ENCODE measurements at regions not wholly inside any gene's neighbourhood (a gene's known extent, or its start where the extent isn't known, plus 50 kb on each side); places are given as distances from the start of the nearest gene placed in this dataset.

DNA sequence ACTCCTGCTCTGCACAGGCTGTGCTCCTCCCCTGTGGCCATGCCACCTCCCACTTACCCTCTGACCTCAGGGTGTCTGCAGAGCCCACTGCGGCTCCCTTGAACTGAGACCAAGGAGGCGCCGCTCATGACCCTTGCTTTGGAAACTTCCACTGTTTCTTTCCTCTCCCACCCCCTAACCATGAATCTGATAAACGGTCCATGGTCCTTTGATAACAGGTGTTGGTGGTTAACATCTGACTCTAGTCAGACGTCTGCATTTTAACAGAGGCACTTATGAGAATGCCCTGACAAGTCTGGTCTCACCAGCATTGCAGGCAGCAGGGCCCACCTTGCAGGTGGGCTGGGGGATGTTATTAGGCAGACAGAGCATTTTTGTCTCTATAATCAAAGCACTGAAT lies 113.6 kb upstream of the APCDD1 start:
- TF ChIP-seq, protein P1, sequence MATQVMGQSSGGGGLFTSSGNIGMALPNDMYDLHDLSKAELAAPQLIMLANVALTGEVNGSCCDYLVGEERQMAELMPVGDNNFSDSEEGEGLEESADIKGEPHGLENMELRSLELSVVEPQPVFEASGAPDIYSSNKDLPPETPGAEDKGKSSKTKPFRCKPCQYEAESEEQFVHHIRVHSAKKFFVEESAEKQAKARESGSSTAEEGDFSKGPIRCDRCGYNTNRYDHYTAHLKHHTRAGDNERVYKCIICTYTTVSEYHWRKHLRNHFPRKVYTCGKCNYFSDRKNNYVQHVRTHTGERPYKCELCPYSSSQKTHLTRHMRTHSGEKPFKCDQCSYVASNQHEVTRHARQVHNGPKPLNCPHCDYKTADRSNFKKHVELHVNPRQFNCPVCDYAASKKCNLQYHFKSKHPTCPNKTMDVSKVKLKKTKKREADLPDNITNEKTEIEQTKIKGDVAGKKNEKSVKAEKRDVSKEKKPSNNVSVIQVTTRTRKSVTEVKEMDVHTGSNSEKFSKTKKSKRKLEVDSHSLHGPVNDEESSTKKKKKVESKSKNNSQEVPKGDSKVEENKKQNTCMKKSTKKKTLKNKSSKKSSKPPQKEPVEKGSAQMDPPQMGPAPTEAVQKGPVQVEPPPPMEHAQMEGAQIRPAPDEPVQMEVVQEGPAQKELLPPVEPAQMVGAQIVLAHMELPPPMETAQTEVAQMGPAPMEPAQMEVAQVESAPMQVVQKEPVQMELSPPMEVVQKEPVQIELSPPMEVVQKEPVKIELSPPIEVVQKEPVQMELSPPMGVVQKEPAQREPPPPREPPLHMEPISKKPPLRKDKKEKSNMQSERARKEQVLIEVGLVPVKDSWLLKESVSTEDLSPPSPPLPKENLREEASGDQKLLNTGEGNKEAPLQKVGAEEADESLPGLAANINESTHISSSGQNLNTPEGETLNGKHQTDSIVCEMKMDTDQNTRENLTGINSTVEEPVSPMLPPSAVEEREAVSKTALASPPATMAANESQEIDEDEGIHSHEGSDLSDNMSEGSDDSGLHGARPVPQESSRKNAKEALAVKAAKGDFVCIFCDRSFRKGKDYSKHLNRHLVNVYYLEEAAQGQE (IDR thresholded peaks at IDR 0.05; ENCODE audit: insufficient read depth in 1 of 2, low read depth in 2 of 2, low read length in 1 of 2), result no peak
- TF ChIP-seq SIN3A (IDR thresholded peaks at IDR 0.05; ENCODE audit: borderline replicate concordance, insufficient read depth, low read depth, low read length), result no peak
- TF ChIP-seq, protein P2, sequence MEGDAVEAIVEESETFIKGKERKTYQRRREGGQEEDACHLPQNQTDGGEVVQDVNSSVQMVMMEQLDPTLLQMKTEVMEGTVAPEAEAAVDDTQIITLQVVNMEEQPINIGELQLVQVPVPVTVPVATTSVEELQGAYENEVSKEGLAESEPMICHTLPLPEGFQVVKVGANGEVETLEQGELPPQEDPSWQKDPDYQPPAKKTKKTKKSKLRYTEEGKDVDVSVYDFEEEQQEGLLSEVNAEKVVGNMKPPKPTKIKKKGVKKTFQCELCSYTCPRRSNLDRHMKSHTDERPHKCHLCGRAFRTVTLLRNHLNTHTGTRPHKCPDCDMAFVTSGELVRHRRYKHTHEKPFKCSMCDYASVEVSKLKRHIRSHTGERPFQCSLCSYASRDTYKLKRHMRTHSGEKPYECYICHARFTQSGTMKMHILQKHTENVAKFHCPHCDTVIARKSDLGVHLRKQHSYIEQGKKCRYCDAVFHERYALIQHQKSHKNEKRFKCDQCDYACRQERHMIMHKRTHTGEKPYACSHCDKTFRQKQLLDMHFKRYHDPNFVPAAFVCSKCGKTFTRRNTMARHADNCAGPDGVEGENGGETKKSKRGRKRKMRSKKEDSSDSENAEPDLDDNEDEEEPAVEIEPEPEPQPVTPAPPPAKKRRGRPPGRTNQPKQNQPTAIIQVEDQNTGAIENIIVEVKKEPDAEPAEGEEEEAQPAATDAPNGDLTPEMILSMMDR (IDR thresholded peaks at IDR 0.05), result no peak
- TF ChIP-seq TCF7L2 (IDR thresholded peaks at IDR 0.05; ENCODE audit: low read depth, low read length), result no peak
- TF ChIP-seq POLR2AphosphoS5 (IDR thresholded peaks at IDR 0.05; ENCODE audit: low read depth, low read length), result no peak
- in situ Hi-C loops (cut with HindIII; ENCODE audit: low pct_unique_long_range_greater_than_20kb, low sequenced_read_pairs), result no loop called here
- Histone ChIP-seq H3K27ac (ENCODE audit: low read length) (no peak overlapping the region), H3K4me3 (ENCODE audit: low read depth in 2 of 2, low read length in 2 of 2) (no peak overlapping the region), H3K9me3 (ENCODE audit: control insufficient read depth, insufficient read depth, low read depth, low read length) (no peaks in the 10 kb centered on the region), H3K36me3 (ENCODE audit: control insufficient read depth, insufficient read depth, low read length) (no peaks in the 10 kb centered on the region), H3K27me3 (ENCODE audit: control insufficient read depth, insufficient read depth, low read length) (peaks cover 2% of the 10 kb centered on the region; the same call in 1 of the 2 replicates), H3K4me1 (ENCODE audit: control insufficient read depth, insufficient read depth, low read length) (no peaks in the 10 kb centered on the region)
- DNase-seq (ENCODE audit: low read depth, low spot score), result no peak
- no TSS peak for BruUV-seq (replicated peaks)
- CTCF ChIA-PET, result no interaction called here
- intact Hi-C loops (cut with micrococcal nuclease; ENCODE audit: unreplicated experiment), result no loop called here
- POLR2A ChIA-PET, result no interaction called here
- ATAC-seq, result no peak

DNA sequence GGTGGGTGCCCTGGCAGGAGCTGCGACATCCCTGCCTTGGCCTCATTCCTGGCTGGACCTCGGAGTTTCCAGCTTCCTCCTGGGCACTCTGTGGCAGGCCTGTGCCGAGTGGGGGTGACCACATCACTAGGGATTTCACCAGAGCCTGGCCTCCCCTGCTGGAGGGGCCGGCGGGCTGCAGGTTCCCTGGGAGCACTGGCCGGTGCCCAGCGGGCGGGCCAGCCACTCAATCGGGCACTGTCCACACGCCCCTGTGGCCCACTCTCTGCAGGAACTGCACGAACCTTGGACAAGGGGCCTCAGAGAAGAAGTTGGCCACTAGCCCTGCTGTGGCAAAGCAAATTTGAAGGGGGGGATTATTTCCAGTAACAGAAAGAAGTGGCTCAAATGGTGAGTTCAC lies 110.7 kb upstream of the APCDD1 start:
- no peaks in the 10 kb centered on the region for H3K36me3 ChIP-seq (ENCODE audit: control insufficient read depth, insufficient read depth, low read length)
- DNase-seq (ENCODE audit: low read depth, low spot score) (no peak), ATAC-seq (no peak)
- intact Hi-C loops (cut with micrococcal nuclease; ENCODE audit: unreplicated experiment), result no loop called here
- TF ChIP-seq TCF7L2 (IDR thresholded peaks at IDR 0.05; ENCODE audit: low read depth, low read length) (no peak), SIN3A (IDR thresholded peaks at IDR 0.05; ENCODE audit: borderline replicate concordance, insufficient read depth, low read depth, low read length) (no peak)
- H3K4me3 ChIP-seq (ENCODE audit: low read depth in 2 of 2, low read length in 2 of 2), result no peak overlapping the region
- in situ Hi-C loops (cut with HindIII; ENCODE audit: low pct_unique_long_range_greater_than_20kb, low sequenced_read_pairs), result no loop called here
- no peaks in the 10 kb centered on the region for H3K9me3 ChIP-seq (ENCODE audit: control insufficient read depth, insufficient read depth, low read depth, low read length)
- no peaks in the 10 kb centered on the region for H3K4me1 ChIP-seq (ENCODE audit: control insufficient read depth, insufficient read depth, low read length)
- ChIA-PET POLR2A (no interaction called here), CTCF (no interaction called here)
- BruUV-seq (replicated peaks), result no TSS peak
- no peaks in the 10 kb centered on the region for H3K27me3 ChIP-seq (ENCODE audit: control insufficient read depth, insufficient read depth, low read length)
- no peak overlapping the region for H3K27ac ChIP-seq (ENCODE audit: low read length)

DNA sequence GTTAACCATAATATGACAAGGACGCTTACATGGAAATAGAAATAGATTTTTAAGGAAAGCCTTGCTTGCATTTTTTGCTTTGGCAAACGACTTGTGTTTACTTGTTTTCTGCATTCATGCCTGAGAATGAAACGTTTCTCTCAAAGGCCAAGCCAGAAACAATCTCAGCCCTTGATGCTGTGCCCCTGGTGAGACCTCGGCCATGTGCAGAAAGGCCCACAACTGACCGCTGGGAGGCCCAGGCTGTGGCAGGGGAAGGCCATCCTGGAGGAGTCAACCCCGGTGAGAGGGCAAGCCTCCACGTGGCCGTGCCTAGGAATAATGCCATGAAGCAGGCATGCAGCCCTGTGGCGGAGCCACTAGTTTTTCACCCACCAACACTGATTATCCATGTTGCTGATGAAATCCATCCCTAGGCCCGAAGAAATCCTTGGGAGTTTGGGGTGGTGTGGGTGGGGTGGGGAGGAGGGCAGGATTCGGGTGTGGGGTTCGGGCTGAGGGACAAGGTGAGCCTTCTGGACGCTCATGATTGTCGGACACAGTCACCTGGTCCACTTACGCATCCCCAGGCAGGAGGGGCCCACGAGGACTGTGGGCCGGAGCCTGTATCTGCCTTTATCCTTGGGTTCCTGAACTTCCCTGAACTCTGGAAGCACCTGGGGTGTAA lies 107.6 kb upstream of the APCDD1 start:
- no peaks in the 10 kb centered on the region for H3K27me3 ChIP-seq (ENCODE audit: control insufficient read depth, insufficient read depth, low read length)
- no peaks in the 10 kb centered on the region for H3K4me1 ChIP-seq (ENCODE audit: control insufficient read depth, insufficient read depth, low read length)
- BruUV-seq (replicated peaks), result no TSS peak
- no peaks in the 10 kb centered on the region for H3K36me3 ChIP-seq (ENCODE audit: control insufficient read depth, insufficient read depth, low read length)
- ChIA-PET CTCF (no interaction called here), POLR2A (no interaction called here)
- in situ Hi-C loops (cut with HindIII; ENCODE audit: low pct_unique_long_range_greater_than_20kb, low sequenced_read_pairs), result no loop called here
- TF ChIP-seq SIN3A (IDR thresholded peaks at IDR 0.05; ENCODE audit: borderline replicate concordance, insufficient read depth, low read depth, low read length), result no peak
- TF ChIP-seq TCF7L2 (IDR thresholded peaks at IDR 0.05; ENCODE audit: low read depth, low read length), result no peak
- TF ChIP-seq, protein P1 (IDR thresholded peaks at IDR 0.05; ENCODE audit: insufficient read depth in 1 of 2, low read depth in 2 of 2, low read length in 1 of 2), result no peak
- H3K27ac ChIP-seq (ENCODE audit: low read length), result no peak overlapping the region
- DNase-seq (ENCODE audit: low read depth, low spot score), result no peak
- intact Hi-C loops (cut with micrococcal nuclease; ENCODE audit: unreplicated experiment), result no loop called here
- no peaks in the 10 kb centered on the region for H3K9me3 ChIP-seq (ENCODE audit: control insufficient read depth, insufficient read depth, low read depth, low read length)
- ATAC-seq, result no peak
- H3K4me3 ChIP-seq (ENCODE audit: low read depth in 2 of 2, low read length in 2 of 2), result no peak overlapping the region

Data from Panc1 (cell line).